Calu3 (cell line): ENCODE measurements at regions not wholly inside any gene's neighbourhood (a gene's known extent, or its start where the extent isn't known, plus 50 kb on each side); places are given as distances from the start of the nearest gene placed in this dataset.
"Not testable (repeated sequence)": the region's sequence is repeated elsewhere in the genome, so short reads cannot be mapped to it uniquely, and the experiment has no call there.

Experiments used
- BruUV-seq: library from RNA; stranded (reverse); fragments of 400-500 nt; replicated peaks from 2 replicates; lab custom pipeline; 2021; lab: Mats Ljungman, UMichigan
- CTCF ChIA-PET: fragments of 300-600 bp; sonication (Branson Sonifier 250); formaldehyde crosslinking; loops from one replicate; lab custom pipeline; 2022; ENCODE audit warnings: antibody characterized with exemption; lab: Charles Lee
- DNase-seq: peaks from one replicate; pipeline ENCODE4 v3.0.0; 2022
- H3K27ac Mint-ChIP-seq: one replicate; pipeline ENCODE4 v1.8.0; 2022; ENCODE audit warnings: mixed read lengths; ENCODE audit not compliant: unreplicated experiment
- H3K27me3 Mint-ChIP-seq: one replicate; pipeline ENCODE4 v1.8.0; 2022; ENCODE audit warnings: mixed read lengths; ENCODE audit not compliant: unreplicated experiment
- H3K36me3 Mint-ChIP-seq: one replicate; pipeline ENCODE4 v1.8.0; 2022; ENCODE audit warnings: mild to moderate bottlenecking, moderate library complexity, mixed read lengths; ENCODE audit not compliant: insufficient read depth, unreplicated experiment
- H3K4me1 Mint-ChIP-seq: one replicate; pipeline ENCODE4 v1.8.0; 2022; ENCODE audit warnings: mild to moderate bottlenecking, low read depth, mixed read lengths; ENCODE audit not compliant: unreplicated experiment
- H3K4me3 Mint-ChIP-seq: one replicate; pipeline ENCODE4 v1.8.0; 2022; ENCODE audit warnings: mild to moderate bottlenecking, low read depth, moderate library complexity, mixed read lengths; ENCODE audit not compliant: unreplicated experiment
- H3K9me3 Mint-ChIP-seq: one replicate; pipeline ENCODE4 v1.8.0; 2022; ENCODE audit warnings: low read depth, mixed read lengths; ENCODE audit not compliant: unreplicated experiment
- intact Hi-C: fragments of 100-400 bp; cut with micrococcal nuclease; formaldehyde crosslinking; loops from one replicate; pipeline ENCODE4 v1.10.0; 2022; ENCODE audit not compliant: unreplicated experiment
- TF ChIP-seq, protein P1 (sequence below): fragments of 200-600 bp; IDR thresholded peaks from one replicate; pipeline ENCODE4 v1.8.0; 2022; ENCODE audit warnings: antibody characterized with exemption; ENCODE audit not compliant: unreplicated experiment

DNA sequence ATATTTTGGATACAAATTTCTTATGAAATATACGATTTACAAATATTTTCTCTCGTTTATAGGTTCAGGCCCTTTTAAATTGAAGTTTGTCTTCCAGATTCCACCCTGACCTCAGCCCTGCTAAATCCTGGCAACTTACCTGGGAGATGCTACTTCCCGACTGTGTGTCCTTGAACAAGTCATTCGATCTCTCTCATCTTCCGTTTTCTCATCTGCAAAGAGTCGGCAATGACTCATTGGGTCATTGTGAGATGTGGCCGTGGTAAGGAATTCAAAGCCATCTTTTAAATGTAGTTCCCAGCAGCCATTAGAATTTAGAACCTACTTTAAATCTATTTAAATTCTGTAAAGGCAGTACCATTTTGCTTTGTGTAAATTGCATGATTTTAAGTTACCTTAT is 72.5 kb downstream of the LHX2 start:
- Mint-ChIP-seq H3K27me3 (peaks cover 38% of the 10 kb centered on the region), H3K4me1 (peaks cover 8% of the 10 kb centered on the region)
- BruUV-seq, result no TSS peak

DNA sequence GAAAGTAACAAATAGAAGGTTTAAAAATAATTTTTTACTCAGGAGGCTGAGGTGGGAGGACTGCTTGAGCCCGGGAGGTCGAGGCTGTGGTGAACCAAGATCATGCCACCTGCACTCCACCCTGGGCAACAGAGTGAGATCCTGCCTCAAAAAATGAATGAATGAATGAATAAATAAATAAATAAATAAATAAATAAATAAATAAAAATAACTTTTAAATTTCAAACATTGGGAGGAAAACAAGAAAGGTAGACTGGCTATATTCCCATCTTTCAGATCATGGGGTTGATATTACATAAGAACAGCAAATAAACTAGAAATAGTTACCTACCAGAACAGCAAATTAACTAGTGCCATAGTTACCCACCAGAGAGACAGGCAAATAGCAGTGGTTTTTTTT is 75.7 kb downstream of the LHX2 start:
- CTCF ChIA-PET, result no interaction called here
- no peak overlapping the region for H3K4me3 Mint-ChIP-seq
- no peak for DNase-seq
- TF ChIP-seq, protein P1, sequence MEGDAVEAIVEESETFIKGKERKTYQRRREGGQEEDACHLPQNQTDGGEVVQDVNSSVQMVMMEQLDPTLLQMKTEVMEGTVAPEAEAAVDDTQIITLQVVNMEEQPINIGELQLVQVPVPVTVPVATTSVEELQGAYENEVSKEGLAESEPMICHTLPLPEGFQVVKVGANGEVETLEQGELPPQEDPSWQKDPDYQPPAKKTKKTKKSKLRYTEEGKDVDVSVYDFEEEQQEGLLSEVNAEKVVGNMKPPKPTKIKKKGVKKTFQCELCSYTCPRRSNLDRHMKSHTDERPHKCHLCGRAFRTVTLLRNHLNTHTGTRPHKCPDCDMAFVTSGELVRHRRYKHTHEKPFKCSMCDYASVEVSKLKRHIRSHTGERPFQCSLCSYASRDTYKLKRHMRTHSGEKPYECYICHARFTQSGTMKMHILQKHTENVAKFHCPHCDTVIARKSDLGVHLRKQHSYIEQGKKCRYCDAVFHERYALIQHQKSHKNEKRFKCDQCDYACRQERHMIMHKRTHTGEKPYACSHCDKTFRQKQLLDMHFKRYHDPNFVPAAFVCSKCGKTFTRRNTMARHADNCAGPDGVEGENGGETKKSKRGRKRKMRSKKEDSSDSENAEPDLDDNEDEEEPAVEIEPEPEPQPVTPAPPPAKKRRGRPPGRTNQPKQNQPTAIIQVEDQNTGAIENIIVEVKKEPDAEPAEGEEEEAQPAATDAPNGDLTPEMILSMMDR, result no peak
- peaks cover 59% of the 10 kb centered on the region for H3K27me3 Mint-ChIP-seq
- H3K4me1 Mint-ChIP-seq, result peaks cover 9% of the 10 kb centered on the region
- intact Hi-C loops, result no loop called here
- BruUV-seq, result no TSS peak
- H3K9me3 Mint-ChIP-seq, result peaks cover 4% of the 10 kb centered on the region
- no peak overlapping the region for H3K27ac Mint-ChIP-seq
- no peaks in the 10 kb centered on the region for H3K36me3 Mint-ChIP-seq

More for the DNA sequence above, 72.5 kb downstream of the LHX2 start:
- no peaks in the 10 kb centered on the region for H3K9me3 Mint-ChIP-seq
- DNase-seq, result no peak
- no peak overlapping the region for H3K27ac Mint-ChIP-seq
- H3K4me3 Mint-ChIP-seq, result no peak overlapping the region
- TF ChIP-seq, protein P1, result no peak
- no peaks in the 10 kb centered on the region for H3K36me3 Mint-ChIP-seq
- CTCF ChIA-PET, result no interaction called here
- intact Hi-C loops, result no loop called here

DNA sequence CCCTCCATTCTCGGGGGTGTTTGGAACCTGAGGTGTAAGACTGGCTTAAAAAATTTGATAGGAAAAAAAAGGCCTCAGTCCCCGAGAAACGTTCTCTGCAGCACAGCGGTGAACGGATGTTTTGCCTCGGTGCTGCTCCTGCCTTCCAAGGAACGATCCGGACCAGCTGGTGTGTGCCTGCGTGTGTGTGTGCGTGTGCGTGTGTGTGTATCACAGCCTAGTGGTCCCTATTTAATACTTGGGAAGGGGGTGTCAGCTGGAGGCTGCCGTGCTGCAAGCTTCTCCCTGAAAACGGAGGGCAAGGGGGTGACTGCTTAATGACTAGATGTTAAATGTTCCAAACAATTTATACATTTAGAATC is 76.9 kb downstream of the LHX2 start:
- H3K27ac Mint-ChIP-seq, result no peak overlapping the region
- H3K4me3 Mint-ChIP-seq, result no peak overlapping the region
- no peak for DNase-seq
- TF ChIP-seq, protein P1, result no peak
- intact Hi-C loops, result no loop called here
- CTCF ChIA-PET, result no interaction called here
- H3K4me1 Mint-ChIP-seq, result peaks cover 9% of the 10 kb centered on the region
- peaks cover 3% of the 10 kb centered on the region for H3K36me3 Mint-ChIP-seq
- BruUV-seq, result no TSS peak
- peaks cover 62% of the 10 kb centered on the region for H3K27me3 Mint-ChIP-seq
- H3K9me3 Mint-ChIP-seq, result peaks cover 10% of the 10 kb centered on the region

DNA sequence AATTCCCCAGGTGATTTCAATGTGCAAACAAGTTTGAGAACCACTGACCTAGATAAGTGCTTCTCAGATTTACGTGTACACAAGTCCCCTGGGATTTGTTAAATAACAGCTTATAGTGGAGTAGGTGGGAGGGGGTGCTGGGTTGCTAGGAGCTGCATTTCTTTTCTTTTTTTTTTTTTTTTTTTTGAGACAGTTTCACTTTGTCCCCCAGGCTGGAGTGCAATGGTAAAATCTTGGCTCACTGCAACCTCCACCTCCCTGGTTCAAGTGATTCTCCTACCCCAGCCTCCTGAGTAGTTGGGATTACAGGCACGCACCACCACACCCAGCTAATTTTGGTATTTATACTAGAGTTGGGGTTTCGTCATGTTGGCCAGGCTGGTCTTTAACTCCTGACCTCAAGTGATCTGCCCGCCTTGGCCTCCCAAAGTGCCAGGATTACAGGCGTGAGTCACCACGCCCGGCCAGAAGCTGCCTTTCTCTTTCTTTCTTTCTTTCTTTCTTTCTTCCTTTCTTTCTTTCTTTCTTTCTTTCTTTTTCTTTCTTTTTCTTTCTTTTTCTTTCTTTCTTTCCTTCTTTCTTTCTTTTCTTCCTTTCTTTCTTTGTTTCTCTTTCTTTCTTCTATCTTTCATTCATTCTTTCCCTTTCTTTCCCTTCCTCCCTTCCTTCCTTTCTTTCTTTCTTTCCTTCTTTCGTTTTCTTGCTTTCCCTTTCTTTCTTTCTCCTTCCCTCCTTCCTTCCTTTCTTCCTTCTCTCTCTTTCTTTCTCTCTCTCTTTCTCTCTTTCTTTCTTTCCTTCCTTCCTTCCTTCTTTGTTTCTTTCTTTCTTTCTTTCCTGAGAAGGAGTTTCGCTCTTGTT is 78.3 kb downstream of the LHX2 start:
- H3K4me3 Mint-ChIP-seq, H3K27ac Mint-ChIP-seq, BruUV-seq, intact Hi-C loops, H3K36me3 Mint-ChIP-seq, H3K4me1 Mint-ChIP-seq, DNase-seq, CTCF ChIA-PET: not testable (repeated sequence)
- Mint-ChIP-seq H3K27me3 (peaks cover 62% of the 10 kb centered on the region), H3K9me3 (peaks cover 10% of the 10 kb centered on the region)
